GM06990 (cell line): ENCODE measurements at regions not wholly inside any gene's neighbourhood (a gene's known extent, or its start where the extent isn't known, plus 50 kb on each side); places are given as distances from the start of the nearest gene placed in this dataset.
"Not testable (repeated sequence)": the region's sequence is repeated elsewhere in the genome, so short reads cannot be mapped to it uniquely, and the experiment has no call there.

Experiments used
- DNase-seq: peaks from one replicate; pipeline ENCODE4 v3.0.0-alpha.2; 2011; ENCODE audit not compliant: insufficient read length; ENCODE audit errors: extremely low read depth
- H3K27me3 ChIP-seq: replicated peaks from 2 replicates; pipeline ENCODE4 v1.6.0; 2011; ENCODE audit warnings: low read length; ENCODE audit not compliant: control insufficient read depth, insufficient read depth
- H3K36me3 ChIP-seq: 2 replicates; pipeline ENCODE4 v1.5.1; 2011; ENCODE audit warnings: low read length; ENCODE audit not compliant: control insufficient read depth, insufficient read depth
- H3K4me3 ChIP-seq: replicated peaks from 2 replicates; pipeline ENCODE4 v1.5.1; 2011; ENCODE audit warnings: low read depth, mild to moderate bottlenecking, control low read depth, low read length
- TF ChIP-seq, protein P1 (sequence below): IDR thresholded peaks from 2 replicates; pipeline ENCODE4 v1.5.1; 2011; ENCODE audit warnings: low read length, control low read depth, mild to moderate bottlenecking, inconsistent platforms; ENCODE audit not compliant: insufficient read depth, poor library complexity, severe bottlenecking

DNA sequence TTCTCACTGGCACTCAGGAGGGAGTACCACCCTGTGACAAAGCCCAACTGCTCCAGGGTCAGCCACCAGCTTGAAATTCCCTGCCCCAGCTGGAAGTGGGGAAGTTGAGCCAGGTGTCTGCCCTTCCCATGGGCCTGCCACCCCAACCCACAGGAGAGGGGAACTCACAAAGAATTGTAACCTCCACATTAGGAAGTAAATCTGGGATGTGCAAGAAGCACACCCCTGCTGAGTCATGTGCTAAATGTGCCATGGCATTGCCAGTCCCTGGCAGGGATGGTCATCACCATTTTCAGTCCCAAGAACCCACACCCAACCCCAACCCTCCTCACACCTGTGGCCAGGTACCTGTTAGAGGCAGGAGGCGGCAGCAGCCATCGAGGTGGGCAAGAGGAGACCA, 165.2 kb upstream of the THBS1 start:
- TF ChIP-seq, protein P1, sequence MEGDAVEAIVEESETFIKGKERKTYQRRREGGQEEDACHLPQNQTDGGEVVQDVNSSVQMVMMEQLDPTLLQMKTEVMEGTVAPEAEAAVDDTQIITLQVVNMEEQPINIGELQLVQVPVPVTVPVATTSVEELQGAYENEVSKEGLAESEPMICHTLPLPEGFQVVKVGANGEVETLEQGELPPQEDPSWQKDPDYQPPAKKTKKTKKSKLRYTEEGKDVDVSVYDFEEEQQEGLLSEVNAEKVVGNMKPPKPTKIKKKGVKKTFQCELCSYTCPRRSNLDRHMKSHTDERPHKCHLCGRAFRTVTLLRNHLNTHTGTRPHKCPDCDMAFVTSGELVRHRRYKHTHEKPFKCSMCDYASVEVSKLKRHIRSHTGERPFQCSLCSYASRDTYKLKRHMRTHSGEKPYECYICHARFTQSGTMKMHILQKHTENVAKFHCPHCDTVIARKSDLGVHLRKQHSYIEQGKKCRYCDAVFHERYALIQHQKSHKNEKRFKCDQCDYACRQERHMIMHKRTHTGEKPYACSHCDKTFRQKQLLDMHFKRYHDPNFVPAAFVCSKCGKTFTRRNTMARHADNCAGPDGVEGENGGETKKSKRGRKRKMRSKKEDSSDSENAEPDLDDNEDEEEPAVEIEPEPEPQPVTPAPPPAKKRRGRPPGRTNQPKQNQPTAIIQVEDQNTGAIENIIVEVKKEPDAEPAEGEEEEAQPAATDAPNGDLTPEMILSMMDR: no peak

GRCh38 chr15:39416258-39416657, 164.6 kb upstream of the THBS1 start:
- Histone ChIP-seq H3K27me3 (no peaks in the 10 kb centered on the region), H3K36me3 (no peaks in the 10 kb centered on the region), H3K4me3 (no peak overlapping the region)
- no peak for DNase-seq
- TF ChIP-seq, protein P1: no peak

More for the DNA sequence above, 165.2 kb upstream of the THBS1 start:
- no peak for DNase-seq
- Histone ChIP-seq H3K36me3 (no peaks in the 10 kb centered on the region), H3K27me3 (no peaks in the 10 kb centered on the region), H3K4me3 (no peak overlapping the region)

DNA sequence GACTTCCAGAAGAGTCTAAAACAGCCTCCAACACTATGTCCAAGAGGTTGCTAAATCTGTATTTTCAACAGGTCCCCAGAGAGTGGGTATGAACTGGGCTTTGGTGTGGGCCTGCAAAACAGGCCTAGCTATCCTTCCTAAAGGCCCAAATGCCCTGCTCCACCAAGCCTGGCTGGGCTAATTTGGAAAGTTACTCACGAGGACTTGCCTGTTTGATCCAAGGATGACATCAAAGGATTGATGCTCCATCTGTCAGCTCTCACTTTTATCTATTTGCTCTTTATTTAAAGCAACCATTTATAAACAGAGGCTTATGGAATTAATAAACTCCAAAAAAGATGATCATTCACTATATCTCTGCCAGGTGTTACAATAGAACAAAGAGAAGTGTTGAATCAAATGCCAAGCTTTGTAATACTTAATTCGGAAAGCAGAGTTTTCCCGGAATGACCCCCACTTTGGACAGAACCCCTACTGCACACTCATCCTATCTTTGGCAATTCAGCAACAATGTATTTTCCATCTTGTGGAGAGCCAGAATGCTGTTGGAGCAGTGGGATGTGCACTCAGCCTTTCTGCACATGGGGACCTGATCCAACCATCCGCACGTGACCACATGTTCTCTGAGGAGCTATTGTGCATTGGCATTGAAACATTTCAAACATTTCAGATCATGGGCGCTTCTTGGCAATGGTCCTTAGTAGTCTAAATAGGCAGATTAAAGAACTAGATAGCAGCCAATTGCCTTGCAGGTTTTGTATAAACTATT, 163.3 kb upstream of the THBS1 start:
- Histone ChIP-seq H3K27me3 (no peaks in the 10 kb centered on the region), H3K36me3 (no peaks in the 10 kb centered on the region), H3K4me3 (no peak overlapping the region)
- no peak for DNase-seq
- TF ChIP-seq, protein P1: no peak

GRCh38 chr15:39419651-39420050, 161.2 kb upstream of the THBS1 start:
- H3K4me3 ChIP-seq: no peak overlapping the region
- no peaks in the 10 kb centered on the region for H3K36me3 ChIP-seq
- TF ChIP-seq, protein P1: no peak
- no peaks in the 10 kb centered on the region for H3K27me3 ChIP-seq
- no peak for DNase-seq

DNA sequence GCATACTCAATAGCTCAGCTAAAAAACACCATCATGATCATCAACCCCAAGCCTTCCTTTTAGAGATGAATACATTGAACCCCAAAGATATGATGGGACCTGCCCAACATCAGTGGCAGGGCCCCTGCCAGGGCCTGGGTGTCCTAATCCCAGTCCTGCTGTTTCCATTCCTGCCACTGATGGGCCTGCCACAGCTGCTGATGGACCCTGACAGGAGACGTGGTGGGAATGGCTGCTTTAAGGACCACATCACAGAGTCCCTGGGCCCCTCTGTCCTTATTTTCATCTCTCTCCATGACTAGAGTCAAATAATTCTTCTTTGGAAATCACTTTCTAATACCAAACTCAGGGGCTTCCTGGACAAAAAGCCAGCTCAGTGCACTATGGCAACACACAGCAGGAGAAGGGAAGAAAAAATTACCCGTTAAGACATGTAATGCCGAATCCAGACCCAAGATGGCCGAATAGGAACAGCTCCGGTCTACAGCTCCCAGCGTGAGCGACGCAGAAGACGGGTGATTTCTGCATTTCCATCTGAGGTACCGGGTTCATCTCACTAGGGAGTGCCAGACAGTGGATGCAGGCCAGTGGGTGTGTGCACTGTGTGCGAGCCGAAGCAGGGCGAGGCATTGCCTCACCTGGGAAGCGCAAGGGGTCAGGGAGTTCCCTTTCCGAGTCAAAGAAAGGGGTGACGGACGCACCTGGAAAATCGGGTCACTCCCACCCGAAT, 160.6 kb upstream of the THBS1 start:
- DNase-seq, H3K4me3 ChIP-seq, H3K27me3 ChIP-seq, H3K36me3 ChIP-seq: not testable (repeated sequence)

DNA sequence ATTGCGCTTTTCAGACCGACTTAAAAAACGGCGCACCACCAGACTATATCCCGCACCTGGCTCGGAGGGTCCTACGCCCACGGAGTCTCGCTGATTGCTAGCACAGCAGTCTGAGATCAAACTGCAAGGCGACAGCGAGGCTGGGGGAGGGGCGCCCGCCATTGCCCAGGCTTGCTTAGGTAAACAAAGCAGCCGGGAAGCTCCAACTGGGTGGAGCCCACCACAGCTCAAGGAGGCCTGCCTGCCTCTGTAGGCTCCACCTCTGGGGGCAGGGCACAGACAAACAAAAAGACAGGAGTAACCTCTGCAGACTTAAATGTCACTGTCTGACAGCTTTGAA, 160.1 kb upstream of the THBS1 start:
- not testable (repeated sequence) for H3K36me3 ChIP-seq, H3K27me3 ChIP-seq, H3K4me3 ChIP-seq, DNase-seq
